ENCODE measurements at regions not wholly inside any gene's neighbourhood (a gene's known extent, or its start where the extent isn't known, plus 50 kb on each side); places are given as distances from the start of the nearest gene placed in this dataset.

- Histone ChIP-seq H3K27ac (no peak overlapping the region), H3K4me3 (no peak overlapping the region), H3K27me3 (no peaks in the 10 kb centered on the region), H3K4me1 (peaks cover 2% of the 10 kb centered on the region), H3K9me3 (no peaks in the 10 kb centered on the region), H3K36me3 (no peaks in the 10 kb centered on the region)
- TF ChIP-seq POLR2A (IDR thresholded peaks at IDR 0.05) (no peak), POLR2AphosphoS5 (IDR thresholded peaks at IDR 0.05; ENCODE audit: insufficient read depth in 1 of 2, low read depth in 1 of 2) (no peak), CTCF (IDR thresholded peaks at IDR 0.05) (no peak)
- DNase-seq (ENCODE audit: extremely low spot score in 2 of 2): peak in 1 of 2 donors; percentile 72
- intact Hi-C loops (cut with DNase I): no loop called here
These were observed 334.9 kb downstream of the C12orf75 start for GRCh38 chr12:105665366-105665765.

GRCh38 chr12:105667973-105668743, 337.7 kb downstream of the C12orf75 start:
- Histone ChIP-seq H3K27me3 (no peaks in the 10 kb centered on the region), H3K27ac (no peak overlapping the region), H3K36me3 (no peaks in the 10 kb centered on the region), H3K4me1 (peaks cover 16% of the 10 kb centered on the region), H3K4me3 (no peak overlapping the region), H3K9me3 (no peaks in the 10 kb centered on the region)
- intact Hi-C loops (cut with DNase I): no loop called here
- TF ChIP-seq POLR2AphosphoS5 (IDR thresholded peaks at IDR 0.05; ENCODE audit: insufficient read depth in 1 of 2, low read depth in 1 of 2) (no peak), CTCF (IDR thresholded peaks at IDR 0.05) (no peak), POLR2A (IDR thresholded peaks at IDR 0.05) (no peak)
- DNase-seq (ENCODE audit: extremely low spot score in 2 of 2): no peak

DNA sequence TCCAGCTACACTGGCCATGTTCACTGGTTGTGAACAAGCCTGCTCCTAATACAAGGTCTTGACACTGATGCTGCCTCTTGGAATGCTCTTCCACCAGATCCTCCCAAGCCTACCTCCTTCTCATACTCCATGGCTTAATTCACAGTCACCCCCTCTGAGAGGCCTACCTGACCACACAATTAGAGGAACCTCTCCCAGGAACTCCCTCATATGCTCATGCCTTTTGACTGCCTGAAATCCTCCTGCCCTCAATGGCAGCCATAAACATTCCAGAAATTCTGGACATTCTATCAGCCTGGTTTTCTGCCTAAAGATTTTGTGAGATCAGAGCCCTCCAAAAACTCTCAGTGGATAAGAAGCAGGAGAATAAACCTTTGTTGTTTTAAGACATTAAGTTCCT, 340.2 kb downstream of the C12orf75 start:
- peaks cover 40% of the 10 kb centered on the region for H3K4me1 ChIP-seq
- intact Hi-C loops (cut with DNase I): no loop called here
- H3K9me3 ChIP-seq: no peaks in the 10 kb centered on the region
- TF ChIP-seq CTCF (IDR thresholded peaks at IDR 0.05) (no peak), POLR2A (IDR thresholded peaks at IDR 0.05) (no peak), POLR2AphosphoS5 (IDR thresholded peaks at IDR 0.05; ENCODE audit: insufficient read depth in 1 of 2, low read depth in 1 of 2) (no peak)
- peak in 1 of 2 donors; percentile 56 for DNase-seq (ENCODE audit: extremely low spot score in 2 of 2)
- no peak overlapping the region for H3K27ac ChIP-seq
- no peaks in the 10 kb centered on the region for H3K36me3 ChIP-seq
- no peaks in the 10 kb centered on the region for H3K27me3 ChIP-seq
- no peak overlapping the region for H3K4me3 ChIP-seq

- intact Hi-C loops (cut with DNase I): no loop called here
- Histone ChIP-seq H3K4me1 (peaks cover 51% of the 10 kb centered on the region), H3K4me3 (no peak overlapping the region), H3K36me3 (no peaks in the 10 kb centered on the region), H3K9me3 (no peaks in the 10 kb centered on the region), H3K27me3 (no peaks in the 10 kb centered on the region), H3K27ac (peak overlapping the region; percentile 73)
- peak in 1 of 2 donors; percentile 42 for DNase-seq (ENCODE audit: extremely low spot score in 2 of 2)
- TF ChIP-seq POLR2AphosphoS5 (IDR thresholded peaks at IDR 0.05; ENCODE audit: insufficient read depth in 1 of 2, low read depth in 1 of 2): no peak
- no peak for TF ChIP-seq POLR2A (IDR thresholded peaks at IDR 0.05)
- no peak for TF ChIP-seq CTCF (IDR thresholded peaks at IDR 0.05)
These were observed 341.2 kb downstream of the C12orf75 start for GRCh38 chr12:105671720-105672119.
